ENCODE measurements at regions not wholly inside any gene's neighbourhood (a gene's known extent, or its start where the extent isn't known, plus 50 kb on each side); places are given as distances from the start of the nearest gene placed in this dataset.

DNA sequence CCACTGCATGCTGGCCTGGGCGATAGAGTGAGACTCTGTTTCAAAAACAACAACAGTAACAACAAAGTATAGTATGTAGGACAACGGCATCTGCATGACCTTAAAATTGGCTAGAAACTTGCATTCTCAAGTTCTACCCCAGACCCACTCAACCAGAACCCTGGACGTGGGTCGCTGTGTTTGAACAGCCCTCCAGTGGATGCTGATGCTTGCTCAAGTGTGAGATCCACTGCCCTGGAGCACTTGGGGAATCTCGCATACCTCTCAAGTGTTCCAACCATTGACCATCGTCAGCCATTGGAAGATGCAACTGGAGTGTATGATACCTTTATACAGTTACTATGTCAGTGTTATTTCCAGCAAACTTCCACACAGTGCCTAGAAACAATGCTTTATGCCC is 435.9 kb downstream of the DCDC2C start:
- POLR2A ChIA-PET (ENCODE audit: unreplicated experiment) = no interaction called here
- H3K36me3 ChIP-seq (ENCODE audit: low read depth) = no peaks in the 10 kb centered on the region
- no peak overlapping the region for H3K4me3 ChIP-seq
- no peaks in the 10 kb centered on the region for H4K20me1 ChIP-seq (ENCODE audit: insufficient read depth)
- no peak for DNase-seq
- CTCF ChIA-PET = no interaction called here
- TF ChIP-seq EZH2 (IDR thresholded peaks at IDR 0.05; ENCODE audit: low read depth) = no peak
- TF ChIP-seq, protein P1, sequence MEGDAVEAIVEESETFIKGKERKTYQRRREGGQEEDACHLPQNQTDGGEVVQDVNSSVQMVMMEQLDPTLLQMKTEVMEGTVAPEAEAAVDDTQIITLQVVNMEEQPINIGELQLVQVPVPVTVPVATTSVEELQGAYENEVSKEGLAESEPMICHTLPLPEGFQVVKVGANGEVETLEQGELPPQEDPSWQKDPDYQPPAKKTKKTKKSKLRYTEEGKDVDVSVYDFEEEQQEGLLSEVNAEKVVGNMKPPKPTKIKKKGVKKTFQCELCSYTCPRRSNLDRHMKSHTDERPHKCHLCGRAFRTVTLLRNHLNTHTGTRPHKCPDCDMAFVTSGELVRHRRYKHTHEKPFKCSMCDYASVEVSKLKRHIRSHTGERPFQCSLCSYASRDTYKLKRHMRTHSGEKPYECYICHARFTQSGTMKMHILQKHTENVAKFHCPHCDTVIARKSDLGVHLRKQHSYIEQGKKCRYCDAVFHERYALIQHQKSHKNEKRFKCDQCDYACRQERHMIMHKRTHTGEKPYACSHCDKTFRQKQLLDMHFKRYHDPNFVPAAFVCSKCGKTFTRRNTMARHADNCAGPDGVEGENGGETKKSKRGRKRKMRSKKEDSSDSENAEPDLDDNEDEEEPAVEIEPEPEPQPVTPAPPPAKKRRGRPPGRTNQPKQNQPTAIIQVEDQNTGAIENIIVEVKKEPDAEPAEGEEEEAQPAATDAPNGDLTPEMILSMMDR (conservative IDR thresholded peaks at IDR 0.05) = no peak
- no peaks in the 10 kb centered on the region for H3K9me2 ChIP-seq (ENCODE audit: insufficient read depth)
- H3K9me3 ChIP-seq (ENCODE audit: insufficient read depth, low read depth) = no peaks in the 10 kb centered on the region
- peaks cover 14% of the 10 kb centered on the region; the same call in 1 of the 2 replicates for H3K27me3 ChIP-seq (ENCODE audit: insufficient read depth, low read depth)
- no peaks in the 10 kb centered on the region for H3K4me1 ChIP-seq (replicated peaks; ENCODE audit: insufficient read depth)
- no peak overlapping the region for H3K4me2 ChIP-seq
- H3F3A ChIP-seq (ENCODE audit: insufficient read depth, low read depth) = no peaks in the 10 kb centered on the region
- no peaks in the 10 kb centered on the region for H3K79me2 ChIP-seq (ENCODE audit: low read depth)
- no TSS peak for BruUV-seq (replicated peaks)
- intact Hi-C loops (cut with micrococcal nuclease; ENCODE audit: unreplicated experiment) = no loop called here
- no peak overlapping the region for H2AFZ ChIP-seq
- no peak overlapping the region for H3K27ac ChIP-seq

DNA sequence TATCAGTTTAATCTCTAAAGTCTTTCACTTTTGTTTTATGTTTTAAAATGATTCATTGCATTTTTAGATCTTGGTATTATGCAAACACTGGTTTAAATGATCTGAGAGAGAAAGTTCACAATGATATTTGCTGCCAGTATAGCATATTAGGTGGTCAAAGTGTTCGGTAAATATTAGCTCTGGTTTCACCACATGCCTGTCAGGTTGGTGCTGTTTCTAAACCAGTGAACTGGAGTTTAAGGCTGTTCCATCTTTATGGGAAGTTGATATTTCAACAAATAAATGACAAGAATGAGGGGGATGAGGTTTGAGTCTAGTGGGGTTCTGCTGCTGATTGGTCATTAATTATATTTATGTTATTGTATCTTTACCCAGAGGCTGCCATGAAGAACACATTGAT is 436.4 kb downstream of the DCDC2C start:
- no peaks in the 10 kb centered on the region for H3K9me3 ChIP-seq (ENCODE audit: insufficient read depth, low read depth)
- H3K36me3 ChIP-seq (ENCODE audit: low read depth) = no peaks in the 10 kb centered on the region
- no peak overlapping the region for H3K27ac ChIP-seq
- peaks cover 14% of the 10 kb centered on the region; the same call in 1 of the 2 replicates for H3K27me3 ChIP-seq (ENCODE audit: insufficient read depth, low read depth)
- no peaks in the 10 kb centered on the region for H3F3A ChIP-seq (ENCODE audit: insufficient read depth, low read depth)
- ChIA-PET POLR2A (ENCODE audit: unreplicated experiment) (no interaction called here), CTCF (no interaction called here)
- H4K20me1 ChIP-seq (ENCODE audit: insufficient read depth) = no peaks in the 10 kb centered on the region
- no peaks in the 10 kb centered on the region for H3K4me1 ChIP-seq (replicated peaks; ENCODE audit: insufficient read depth)
- no peak for DNase-seq
- no peaks in the 10 kb centered on the region for H3K9me2 ChIP-seq (ENCODE audit: insufficient read depth)
- H2AFZ ChIP-seq = no peak overlapping the region
- no peak overlapping the region for H3K4me3 ChIP-seq
- BruUV-seq (replicated peaks) = no TSS peak
- no peak for TF ChIP-seq EZH2 (IDR thresholded peaks at IDR 0.05; ENCODE audit: low read depth)
- TF ChIP-seq, protein P1 (conservative IDR thresholded peaks at IDR 0.05) = no peak
- intact Hi-C loops (cut with micrococcal nuclease; ENCODE audit: unreplicated experiment) = no loop called here
- no peak overlapping the region for H3K4me2 ChIP-seq
- no peaks in the 10 kb centered on the region for H3K79me2 ChIP-seq (ENCODE audit: low read depth)

DNA sequence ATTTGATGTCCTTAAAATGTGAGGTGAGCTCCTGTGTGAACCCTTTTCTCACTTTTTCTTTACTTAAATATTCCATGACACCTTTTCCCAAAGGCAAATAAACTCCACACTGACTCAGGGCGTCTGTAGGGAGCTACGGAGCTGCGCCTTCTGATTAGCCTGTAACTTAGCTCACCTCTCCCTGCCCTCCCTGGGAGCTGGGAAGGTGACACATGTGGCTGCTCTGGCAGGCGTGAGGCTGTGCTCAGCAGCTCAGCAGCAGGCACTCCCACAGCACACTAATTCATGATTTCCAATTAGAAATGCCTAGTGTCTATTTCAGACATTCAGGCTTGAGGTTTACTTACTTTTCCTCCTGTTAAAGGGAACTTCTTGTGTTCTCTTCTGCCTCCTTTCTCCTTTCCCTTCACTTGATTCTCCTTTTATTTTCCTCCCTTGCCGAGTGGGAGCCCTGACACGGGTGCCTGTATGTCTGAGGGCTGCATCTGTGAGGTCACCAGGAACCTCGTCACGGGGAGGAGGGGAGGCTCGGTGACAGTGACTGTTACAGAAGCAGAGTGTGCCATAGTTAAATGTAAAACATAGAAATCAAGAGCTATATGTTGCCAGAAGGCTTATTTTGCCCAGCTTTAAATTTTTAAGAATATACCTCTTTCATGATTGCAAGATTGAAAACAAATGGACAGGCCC is 437.1 kb downstream of the DCDC2C start:
- ChIA-PET CTCF (no interaction called here), POLR2A (ENCODE audit: unreplicated experiment) (no interaction called here)
- H3K4me2 ChIP-seq = no peak overlapping the region
- no peaks in the 10 kb centered on the region for H3K9me3 ChIP-seq (ENCODE audit: insufficient read depth, low read depth)
- BruUV-seq (replicated peaks) = no TSS peak
- no peaks in the 10 kb centered on the region for H3K9me2 ChIP-seq (ENCODE audit: insufficient read depth)
- H3K79me2 ChIP-seq (ENCODE audit: low read depth) = no peaks in the 10 kb centered on the region
- H3K36me3 ChIP-seq (ENCODE audit: low read depth) = no peaks in the 10 kb centered on the region
- H3K27ac ChIP-seq = no peak overlapping the region
- H3K4me1 ChIP-seq (replicated peaks; ENCODE audit: insufficient read depth) = no peaks in the 10 kb centered on the region
- no peaks in the 10 kb centered on the region for H4K20me1 ChIP-seq (ENCODE audit: insufficient read depth)
- DNase-seq = no peak
- intact Hi-C loops (cut with micrococcal nuclease; ENCODE audit: unreplicated experiment) = no loop called here
- H3K27me3 ChIP-seq (ENCODE audit: insufficient read depth, low read depth) = peaks cover 11% of the 10 kb centered on the region; the same call in 1 of the 2 replicates
- no peak overlapping the region for H3K4me3 ChIP-seq
- H2AFZ ChIP-seq = no peak overlapping the region; the same call in 1 of the 2 replicates
- TF ChIP-seq, protein P1 (conservative IDR thresholded peaks at IDR 0.05) = no peak
- TF ChIP-seq EZH2 (IDR thresholded peaks at IDR 0.05; ENCODE audit: low read depth) = no peak
- no peaks in the 10 kb centered on the region for H3F3A ChIP-seq (ENCODE audit: insufficient read depth, low read depth)
